HL-60 (cell line): ENCODE measurements at regions not wholly inside any gene's neighbourhood (a gene's known extent, or its start where the extent isn't known, plus 50 kb on each side); places are given as distances from the start of the nearest gene placed in this dataset.

Experiments used
- DNase-seq, 2 experiments: peaks; one replicate each; pipeline ENCODE4 v3.0.0-alpha.2; 2010 to 2020; ENCODE audit warnings: low read depth in 1 of 2, low spot score in 1 of 2
- H3K27ac ChIP-seq: fragments of 250-450 bp; sonication (Bioruptor Pico); replicated peaks from 2 replicates; pipeline ENCODE4 v1.5.1; 2020; ENCODE audit warnings: mild to moderate bottlenecking, moderate library complexity
- H3K27me3 ChIP-seq: fragments of 250-450 bp; sonication (Bioruptor Pico); 2 replicates; pipeline ENCODE4 v1.5.1; 2021; ENCODE audit warnings: mild to moderate bottlenecking, moderate library complexity; ENCODE audit not compliant: insufficient read depth, poor library complexity, severe bottlenecking
- H3K4me3 ChIP-seq: replicated peaks from 2 replicates; pipeline ENCODE4 v1.5.1; 2011; ENCODE audit warnings: mild to moderate bottlenecking, control low read depth, low read length; ENCODE audit not compliant: insufficient read depth
- GABPA ChIP-seq: IDR thresholded peaks from 2 replicates; pipeline ENCODE4 v1.6.1; 2012; ENCODE audit warnings: low read depth
- POLR2AphosphoS5 ChIP-seq: IDR thresholded peaks from 2 replicates; pipeline ENCODE4 v1.6.1; 2012; ENCODE audit warnings: low read depth
- SPI1 ChIP-seq: IDR thresholded peaks from 2 replicates; pipeline ENCODE4 v1.6.1; 2012; ENCODE audit warnings: low read depth, mild to moderate bottlenecking, borderline replicate concordance
- TF ChIP-seq, protein P1 (sequence below): IDR thresholded peaks from one replicate; pipeline ENCODE4 v1.5.1; 2011; ENCODE audit warnings: low read length, control low read depth, inconsistent platforms; ENCODE audit not compliant: insufficient read depth
- TF ChIP-seq, protein P2 (sequence below): IDR thresholded peaks from 2 replicates; pipeline ENCODE4 v1.6.1; 2012; ENCODE audit warnings: low read depth; ENCODE audit not compliant: insufficient replicate concordance

DNA sequence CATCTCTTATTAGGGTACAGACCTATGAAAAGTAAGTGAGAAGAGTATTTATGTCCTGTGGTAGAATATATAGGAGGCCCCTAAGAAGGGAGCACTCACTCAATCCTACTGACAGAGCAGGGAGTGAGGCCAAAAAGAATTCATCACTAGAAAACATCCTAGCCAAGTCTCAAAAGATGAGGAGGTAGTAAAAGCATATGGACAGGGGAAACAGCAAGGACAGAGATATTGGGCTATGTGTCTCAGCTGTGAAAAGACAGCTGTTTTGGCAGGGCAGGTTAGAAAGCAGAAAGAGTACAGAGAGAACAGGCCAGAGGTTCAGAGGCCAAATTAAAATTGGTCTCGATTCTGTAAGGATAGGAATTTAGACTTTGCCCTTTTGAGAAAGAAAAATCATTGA lies 548.3 kb upstream of the ANKRD30A start:
- H3K4me3 ChIP-seq: no peak overlapping the region
- no peaks in the 10 kb centered on the region for H3K27me3 ChIP-seq
- H3K27ac ChIP-seq: no peak overlapping the region
- TF ChIP-seq, protein P1, sequence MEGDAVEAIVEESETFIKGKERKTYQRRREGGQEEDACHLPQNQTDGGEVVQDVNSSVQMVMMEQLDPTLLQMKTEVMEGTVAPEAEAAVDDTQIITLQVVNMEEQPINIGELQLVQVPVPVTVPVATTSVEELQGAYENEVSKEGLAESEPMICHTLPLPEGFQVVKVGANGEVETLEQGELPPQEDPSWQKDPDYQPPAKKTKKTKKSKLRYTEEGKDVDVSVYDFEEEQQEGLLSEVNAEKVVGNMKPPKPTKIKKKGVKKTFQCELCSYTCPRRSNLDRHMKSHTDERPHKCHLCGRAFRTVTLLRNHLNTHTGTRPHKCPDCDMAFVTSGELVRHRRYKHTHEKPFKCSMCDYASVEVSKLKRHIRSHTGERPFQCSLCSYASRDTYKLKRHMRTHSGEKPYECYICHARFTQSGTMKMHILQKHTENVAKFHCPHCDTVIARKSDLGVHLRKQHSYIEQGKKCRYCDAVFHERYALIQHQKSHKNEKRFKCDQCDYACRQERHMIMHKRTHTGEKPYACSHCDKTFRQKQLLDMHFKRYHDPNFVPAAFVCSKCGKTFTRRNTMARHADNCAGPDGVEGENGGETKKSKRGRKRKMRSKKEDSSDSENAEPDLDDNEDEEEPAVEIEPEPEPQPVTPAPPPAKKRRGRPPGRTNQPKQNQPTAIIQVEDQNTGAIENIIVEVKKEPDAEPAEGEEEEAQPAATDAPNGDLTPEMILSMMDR: no peak
- TF ChIP-seq, protein P2, sequence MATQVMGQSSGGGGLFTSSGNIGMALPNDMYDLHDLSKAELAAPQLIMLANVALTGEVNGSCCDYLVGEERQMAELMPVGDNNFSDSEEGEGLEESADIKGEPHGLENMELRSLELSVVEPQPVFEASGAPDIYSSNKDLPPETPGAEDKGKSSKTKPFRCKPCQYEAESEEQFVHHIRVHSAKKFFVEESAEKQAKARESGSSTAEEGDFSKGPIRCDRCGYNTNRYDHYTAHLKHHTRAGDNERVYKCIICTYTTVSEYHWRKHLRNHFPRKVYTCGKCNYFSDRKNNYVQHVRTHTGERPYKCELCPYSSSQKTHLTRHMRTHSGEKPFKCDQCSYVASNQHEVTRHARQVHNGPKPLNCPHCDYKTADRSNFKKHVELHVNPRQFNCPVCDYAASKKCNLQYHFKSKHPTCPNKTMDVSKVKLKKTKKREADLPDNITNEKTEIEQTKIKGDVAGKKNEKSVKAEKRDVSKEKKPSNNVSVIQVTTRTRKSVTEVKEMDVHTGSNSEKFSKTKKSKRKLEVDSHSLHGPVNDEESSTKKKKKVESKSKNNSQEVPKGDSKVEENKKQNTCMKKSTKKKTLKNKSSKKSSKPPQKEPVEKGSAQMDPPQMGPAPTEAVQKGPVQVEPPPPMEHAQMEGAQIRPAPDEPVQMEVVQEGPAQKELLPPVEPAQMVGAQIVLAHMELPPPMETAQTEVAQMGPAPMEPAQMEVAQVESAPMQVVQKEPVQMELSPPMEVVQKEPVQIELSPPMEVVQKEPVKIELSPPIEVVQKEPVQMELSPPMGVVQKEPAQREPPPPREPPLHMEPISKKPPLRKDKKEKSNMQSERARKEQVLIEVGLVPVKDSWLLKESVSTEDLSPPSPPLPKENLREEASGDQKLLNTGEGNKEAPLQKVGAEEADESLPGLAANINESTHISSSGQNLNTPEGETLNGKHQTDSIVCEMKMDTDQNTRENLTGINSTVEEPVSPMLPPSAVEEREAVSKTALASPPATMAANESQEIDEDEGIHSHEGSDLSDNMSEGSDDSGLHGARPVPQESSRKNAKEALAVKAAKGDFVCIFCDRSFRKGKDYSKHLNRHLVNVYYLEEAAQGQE: no peak
- no peak for TF ChIP-seq SPI1
- no peak for TF ChIP-seq POLR2AphosphoS5
- no peak for DNase-seq

DNA sequence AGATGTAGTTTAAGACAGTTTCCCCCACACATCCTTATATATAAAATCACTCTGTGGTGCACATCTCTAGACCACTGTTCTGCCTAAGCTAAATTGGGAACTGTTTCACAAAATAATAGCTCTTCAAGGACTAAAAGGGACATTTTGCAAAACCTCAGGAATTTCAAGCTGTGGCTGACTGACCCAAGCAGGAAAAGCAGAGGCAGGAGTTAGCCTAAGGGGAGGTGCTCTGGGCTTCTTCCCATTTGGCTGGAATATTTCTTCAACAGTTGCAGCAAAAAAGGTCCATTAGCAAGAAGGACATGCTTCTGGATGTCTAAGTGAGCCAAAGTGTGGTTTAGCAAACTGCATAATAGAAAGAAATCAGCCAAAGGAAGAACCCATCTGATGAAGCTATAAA lies 551.2 kb upstream of the ANKRD30A start:
- H3K27ac ChIP-seq: no peak overlapping the region
- H3K4me3 ChIP-seq: no peak overlapping the region
- H3K27me3 ChIP-seq: no peaks in the 10 kb centered on the region
- no peak for DNase-seq
- TF ChIP-seq POLR2AphosphoS5 (no peak), GABPA (no peak), SPI1 (no peak)
- TF ChIP-seq, protein P1: no peak
- TF ChIP-seq, protein P2: no peak

DNA sequence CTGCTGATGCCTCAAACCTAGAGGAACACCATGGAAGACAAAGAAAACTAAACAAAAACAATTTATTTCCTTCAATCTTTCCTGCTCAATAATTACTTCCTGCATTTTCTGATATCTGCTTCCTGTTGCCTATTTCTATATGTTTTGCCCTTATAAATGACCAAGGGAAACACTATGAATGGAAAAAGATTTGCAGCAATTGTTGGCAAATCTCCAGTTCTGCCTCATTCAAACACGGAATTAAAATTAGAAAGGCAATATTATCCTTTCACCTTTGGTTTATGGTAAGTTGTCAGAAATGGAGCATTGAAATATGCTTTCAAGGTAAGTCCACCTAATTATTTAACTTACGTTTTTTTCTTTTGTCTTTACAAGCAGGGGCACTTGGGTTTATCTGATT lies 552.2 kb upstream of the ANKRD30A start:
- DNase-seq: no peak
- TF ChIP-seq, protein P2: no peak
- TF ChIP-seq, protein P1: no peak
- H3K27ac ChIP-seq: no peak overlapping the region

More for the DNA sequence above, 552.2 kb upstream of the ANKRD30A start:
- no peaks in the 10 kb centered on the region for H3K27me3 ChIP-seq
- H3K4me3 ChIP-seq: no peak overlapping the region
